HG03045 (cell line): ENCODE measurements at regions not wholly inside any gene's neighbourhood (a gene's known extent, or its start where the extent isn't known, plus 50 kb on each side); places are given as distances from the start of the nearest gene placed in this dataset.
"Not testable (repeated sequence)": the region's sequence is repeated elsewhere in the genome, so short reads cannot be mapped to it uniquely, and the experiment has no call there.

Experiments used
- ATAC-seq: cut with Tn5 transposase; IDR thresholded peaks from one replicate; pipeline ENCODE4 v1.9.1; 2021; ENCODE audit warnings: mild to moderate bottlenecking, moderate library complexity; ENCODE audit not compliant: unreplicated experiment

DNA sequence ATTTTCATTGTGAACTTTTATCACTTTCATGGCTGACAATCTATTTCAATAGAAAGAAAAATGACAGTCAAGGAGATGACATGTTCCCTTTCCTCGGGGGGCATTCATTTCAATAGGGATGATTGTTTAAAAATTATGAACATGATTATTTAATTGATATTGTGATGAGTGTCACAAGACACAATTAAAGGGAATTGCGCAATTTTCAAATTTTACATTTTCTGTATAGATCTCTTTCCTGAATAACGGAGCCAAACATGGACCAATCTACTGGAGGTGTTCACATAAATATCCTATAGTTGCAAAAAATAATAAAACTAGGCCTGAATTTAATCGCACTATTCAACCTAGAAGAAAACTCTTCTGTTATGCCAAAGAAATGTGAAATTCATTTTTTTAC is 1274.6 kb downstream of the SLITRK5 start:
- no peak for ATAC-seq

- no peak for ATAC-seq
These were observed 1277.3 kb downstream of the SLITRK5 start for GRCh38 chr13:88948501-88948900.

DNA sequence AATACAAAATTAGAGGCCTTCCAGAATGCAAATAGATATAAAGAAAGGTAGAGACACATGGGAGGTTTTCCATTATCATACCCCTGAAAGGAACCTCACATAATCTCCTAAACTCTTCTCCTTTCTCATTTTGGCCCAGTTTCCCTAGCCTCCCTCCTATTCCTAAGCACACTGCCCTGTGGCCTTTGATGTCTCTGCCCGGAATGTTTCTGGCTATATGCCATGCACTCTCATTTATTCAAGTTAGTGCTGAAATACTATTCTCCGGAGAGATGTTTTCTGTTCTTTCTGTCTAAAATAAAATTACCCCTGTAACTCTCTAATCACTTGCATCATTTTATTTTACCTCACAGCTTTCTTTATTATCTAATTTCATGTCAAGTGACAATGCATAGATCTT is 1287.7 kb downstream of the SLITRK5 start:
- ATAC-seq = no peak

GRCh38 chr13:88976466-88976865 is 1305.3 kb downstream of the SLITRK5 start:
- ATAC-seq = no peak

- ATAC-seq = no peak
These were observed 1307.4 kb downstream of the SLITRK5 start for GRCh38 chr13:88978607-88979006.

DNA sequence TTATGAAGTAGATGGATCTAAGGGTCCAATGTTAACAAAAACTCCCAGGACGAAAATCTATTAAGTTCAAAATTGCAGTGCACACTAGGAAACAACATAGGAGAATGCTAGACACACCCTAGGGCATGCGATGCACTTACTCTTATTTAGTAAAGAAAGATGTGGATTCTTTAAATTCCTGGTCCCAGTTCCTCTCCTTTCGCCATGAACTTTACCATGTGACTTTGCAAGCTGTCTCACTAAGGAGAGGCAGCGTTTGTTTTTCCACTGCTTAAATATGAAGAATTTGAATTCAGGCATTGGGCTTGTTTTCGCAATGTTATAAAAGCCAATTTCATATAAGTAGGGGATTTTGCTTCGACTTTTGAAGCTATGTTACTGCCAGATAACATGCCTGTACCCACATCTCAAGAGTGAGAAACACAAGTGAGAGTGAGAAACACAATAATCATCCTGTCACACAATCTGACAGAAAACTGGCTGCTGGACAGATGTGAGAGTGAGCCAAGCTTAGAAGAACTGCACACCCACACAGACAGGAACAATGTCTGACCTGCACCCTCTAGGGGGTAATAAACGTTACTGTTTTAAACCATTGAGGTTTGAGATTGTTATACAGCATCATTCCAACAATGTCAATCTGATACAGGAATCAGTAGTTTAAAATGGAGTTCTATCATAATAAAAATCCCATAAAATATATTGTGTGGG is 1308.4 kb downstream of the SLITRK5 start:
- ATAC-seq = no peak

GRCh38 chr13:89003656-89004055 is 1332.5 kb downstream of the SLITRK5 start:
- no peak for ATAC-seq

GRCh38 chr13:89011615-89012014 is 1340.4 kb downstream of the SLITRK5 start:
- ATAC-seq = no peak

DNA sequence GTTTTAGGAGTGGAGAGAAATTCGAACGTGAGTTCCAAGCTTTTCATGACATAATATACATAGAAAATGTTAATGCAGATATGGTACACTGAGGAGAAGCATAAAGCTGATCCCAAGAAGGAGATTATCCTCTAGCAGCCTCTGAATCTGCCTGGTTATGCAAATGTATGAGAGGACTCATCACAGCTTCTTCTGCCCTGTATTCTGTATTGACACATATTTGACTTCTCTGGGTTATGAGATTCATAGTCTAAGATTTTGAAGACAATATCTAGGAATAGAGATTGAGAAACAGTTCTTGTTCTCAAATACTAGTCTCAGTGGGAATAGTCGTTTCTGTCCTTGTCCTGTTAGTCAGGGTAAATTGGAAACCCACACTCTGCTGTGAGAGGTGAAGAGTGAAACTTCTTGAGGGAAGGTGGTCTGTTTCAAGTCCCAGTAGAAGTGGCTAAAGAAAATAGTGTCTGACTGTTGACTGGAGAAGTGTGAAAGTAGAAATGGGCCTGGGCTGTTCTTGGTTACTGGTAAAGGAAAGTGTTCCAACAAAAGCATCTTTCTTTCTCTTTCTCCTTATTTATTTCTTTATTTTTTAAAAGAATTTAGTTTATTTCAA is 1356.6 kb downstream of the SLITRK5 start:
- ATAC-seq = no peak

DNA sequence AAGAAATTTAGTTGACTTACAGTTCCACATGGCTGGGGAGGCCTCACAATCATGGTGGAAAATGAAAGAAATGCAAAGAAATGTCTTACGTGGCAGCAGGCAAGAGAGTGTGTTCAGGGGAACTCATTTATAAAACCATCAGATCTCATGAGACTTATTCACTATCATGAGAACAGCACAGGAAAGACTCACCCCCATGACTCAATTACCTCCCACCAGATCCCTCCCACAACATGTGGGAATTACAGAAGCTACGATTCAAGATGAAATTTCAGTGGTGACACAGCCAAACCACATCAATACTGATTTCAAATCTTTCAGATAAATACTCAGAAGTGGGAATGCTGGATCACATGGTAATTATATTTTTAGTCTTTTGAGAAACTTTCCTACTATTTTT is 1357.9 kb downstream of the SLITRK5 start:
- ATAC-seq = no peak

GRCh38 chr13:89034015-89034414 is 1362.8 kb downstream of the SLITRK5 start:
- ATAC-seq = no peak

DNA sequence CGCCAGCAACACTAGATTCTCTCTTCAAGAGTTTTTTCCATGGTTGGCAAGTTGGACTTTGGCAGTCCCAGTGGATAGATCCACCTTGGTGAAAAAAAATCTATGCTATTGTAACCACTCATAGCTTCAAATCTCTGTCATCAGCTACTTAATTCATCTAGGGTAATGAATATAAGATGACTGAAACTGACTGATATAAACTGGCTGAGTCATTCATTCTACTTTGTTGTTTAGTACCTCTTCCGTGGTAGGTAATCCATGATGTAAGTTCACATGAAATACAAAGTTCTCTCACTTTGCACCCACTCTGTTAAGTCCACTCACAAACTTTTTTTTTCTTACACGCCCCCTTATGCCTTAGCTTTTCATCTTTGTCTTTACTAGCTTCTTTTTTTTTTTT is 1381.5 kb downstream of the SLITRK5 start:
- no peak for ATAC-seq

GRCh38 chr13:89053418-89053817 is 1382.2 kb downstream of the SLITRK5 start:
- no peak for ATAC-seq

GRCh38 chr13:89057274-89057673 is 1386.1 kb downstream of the SLITRK5 start:
- ATAC-seq = no peak

DNA sequence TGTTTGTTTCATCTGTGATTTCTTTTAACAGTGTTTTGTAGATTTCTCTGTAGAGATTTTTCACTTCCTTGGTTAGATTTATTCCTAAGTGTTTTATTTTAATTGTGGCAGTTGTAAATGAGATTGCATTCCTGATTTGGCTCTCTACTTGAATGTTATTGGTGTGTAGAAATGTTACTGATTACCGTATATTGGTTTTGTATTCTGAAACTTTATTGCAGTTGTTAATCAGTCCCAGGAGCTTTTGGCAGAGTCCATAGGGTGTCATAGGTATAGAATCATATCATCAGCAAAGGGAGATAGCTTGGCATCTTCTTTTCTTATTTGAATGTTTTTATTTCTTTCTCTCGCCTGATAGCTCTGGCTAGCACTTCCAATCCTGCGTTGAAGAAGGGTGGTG is 1386.7 kb downstream of the SLITRK5 start:
- no peak for ATAC-seq

- ATAC-seq = no peak
These were observed 1390.7 kb downstream of the SLITRK5 start for GRCh38 chr13:89061821-89062220.

DNA sequence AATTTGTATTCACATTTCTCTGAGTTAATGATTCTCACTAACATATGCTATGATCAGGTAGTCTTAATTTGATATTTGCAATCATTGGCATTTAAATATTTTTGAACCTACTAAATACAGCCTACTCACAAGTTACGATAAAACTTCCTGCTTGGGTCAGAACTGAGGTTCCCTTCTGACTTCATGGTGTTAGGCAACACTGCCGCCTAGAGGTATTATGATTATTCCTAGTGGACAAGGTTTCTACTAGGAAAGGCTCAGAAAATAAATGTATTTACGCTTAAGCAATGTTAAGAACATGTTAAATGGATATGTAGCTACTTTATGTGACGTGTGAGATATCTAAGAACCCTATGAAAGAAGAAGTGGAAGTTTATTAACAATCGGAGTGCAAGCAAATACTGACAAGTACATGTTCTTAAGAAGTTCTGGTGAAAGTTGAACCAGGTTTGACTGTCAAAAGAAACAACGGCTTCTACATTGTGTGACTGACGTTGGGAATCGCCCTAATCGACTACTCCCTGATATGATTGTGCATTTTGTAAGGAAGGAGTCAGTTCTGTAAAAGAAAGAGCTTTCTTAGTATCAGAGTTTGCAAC is 1395.8 kb downstream of the SLITRK5 start:
- no peak for ATAC-seq

GRCh38 chr13:89072979-89073378 is 1401.8 kb downstream of the SLITRK5 start:
- ATAC-seq = no peak

- ATAC-seq = no peak
These were observed 1405.5 kb downstream of the SLITRK5 start for GRCh38 chr13:89076622-89077021.

DNA sequence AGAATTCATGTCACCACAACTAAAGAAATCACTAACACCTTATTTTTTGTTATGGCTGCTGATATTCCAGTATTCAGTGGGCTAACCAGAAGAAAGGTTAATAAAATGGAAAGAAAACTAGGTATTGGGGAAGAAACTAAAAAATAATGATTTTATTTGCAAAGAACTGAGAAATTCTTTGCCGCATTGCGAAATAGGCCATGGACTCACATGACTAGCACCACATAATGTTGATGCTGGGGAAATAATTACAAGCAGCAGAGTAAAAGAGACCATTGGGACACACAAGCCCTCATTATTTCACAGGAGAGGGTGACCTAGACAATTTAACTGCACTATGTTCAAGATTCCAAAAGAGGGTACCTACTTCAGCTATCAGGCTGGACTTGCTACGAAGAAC is 1411.5 kb downstream of the SLITRK5 start:
- ATAC-seq = no peak

DNA sequence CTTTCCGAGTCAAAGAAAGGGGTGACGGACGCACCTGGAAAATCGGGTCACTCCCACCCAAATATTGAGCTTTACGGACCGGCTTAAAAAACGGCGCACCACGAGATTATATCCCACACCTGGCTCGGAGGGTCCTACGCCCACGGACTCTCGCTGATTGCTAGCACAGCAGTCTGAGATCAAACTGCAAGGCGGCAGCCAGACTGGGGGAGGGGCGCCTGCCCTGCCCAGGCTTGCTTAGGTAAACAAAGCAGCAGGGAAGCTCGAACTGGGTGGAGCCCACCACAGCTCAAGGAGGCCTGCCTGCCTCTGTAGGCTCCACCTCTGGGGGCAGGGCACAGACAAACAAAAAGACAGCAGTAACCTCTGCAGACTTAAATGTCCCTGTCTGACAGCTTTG is 1416.9 kb downstream of the SLITRK5 start:
- not testable (repeated sequence) for ATAC-seq

GRCh38 chr13:89097994-89098393 is 1426.8 kb downstream of the SLITRK5 start:
- ATAC-seq = no peak
